ENCODE measurements at regions not wholly inside any gene's neighbourhood (a gene's known extent, or its start where the extent isn't known, plus 50 kb on each side); places are given as distances from the start of the nearest gene placed in this dataset.

DNA sequence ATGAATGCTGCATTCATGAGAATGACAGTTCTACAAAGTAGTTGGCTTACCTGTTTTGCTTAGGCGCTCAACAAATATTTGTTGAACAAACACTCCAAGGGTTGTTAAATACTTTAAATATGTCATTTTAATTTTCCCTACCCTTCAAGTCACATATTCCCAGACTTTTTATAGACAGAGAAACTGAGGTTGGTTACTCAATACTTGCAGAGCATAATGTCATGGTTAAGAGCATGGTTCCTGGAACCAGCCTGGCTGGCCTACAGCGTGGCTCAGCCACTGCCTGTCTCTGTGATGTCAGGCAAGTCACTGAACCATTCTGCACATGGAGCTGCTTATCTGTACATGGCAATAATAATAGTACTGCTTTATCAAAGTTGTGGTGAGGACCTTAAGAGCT, 120.0 kb upstream of the STK17B start:
- H3K79me1 ChIP-seq (ENCODE audit: insufficient read depth, low read depth, low read length, poor library complexity, severe bottlenecking) = no peaks in the 10 kb centered on the region
- H3K4me1 ChIP-seq (ENCODE audit: insufficient read depth, low read length) = no peaks in the 10 kb centered on the region
- no peak overlapping the region for H4K91ac ChIP-seq (ENCODE audit: insufficient read length, low read depth, low read length)
- Mint-ChIP-seq H3K27ac (no peak overlapping the region), H3K9me3 (no peaks in the 10 kb centered on the region), H3K27me3 (ENCODE audit: low read depth) (no peaks in the 10 kb centered on the region), H3K36me3 (ENCODE audit: insufficient read depth in 1 of 3, low read depth in 3 of 3) (no peaks in the 10 kb centered on the region; a peak in 1 of 7 replicates), H3K4me3 (no peak overlapping the region), H3K4me1 (no peaks in the 10 kb centered on the region)
- TF ChIP-seq, protein P1, sequence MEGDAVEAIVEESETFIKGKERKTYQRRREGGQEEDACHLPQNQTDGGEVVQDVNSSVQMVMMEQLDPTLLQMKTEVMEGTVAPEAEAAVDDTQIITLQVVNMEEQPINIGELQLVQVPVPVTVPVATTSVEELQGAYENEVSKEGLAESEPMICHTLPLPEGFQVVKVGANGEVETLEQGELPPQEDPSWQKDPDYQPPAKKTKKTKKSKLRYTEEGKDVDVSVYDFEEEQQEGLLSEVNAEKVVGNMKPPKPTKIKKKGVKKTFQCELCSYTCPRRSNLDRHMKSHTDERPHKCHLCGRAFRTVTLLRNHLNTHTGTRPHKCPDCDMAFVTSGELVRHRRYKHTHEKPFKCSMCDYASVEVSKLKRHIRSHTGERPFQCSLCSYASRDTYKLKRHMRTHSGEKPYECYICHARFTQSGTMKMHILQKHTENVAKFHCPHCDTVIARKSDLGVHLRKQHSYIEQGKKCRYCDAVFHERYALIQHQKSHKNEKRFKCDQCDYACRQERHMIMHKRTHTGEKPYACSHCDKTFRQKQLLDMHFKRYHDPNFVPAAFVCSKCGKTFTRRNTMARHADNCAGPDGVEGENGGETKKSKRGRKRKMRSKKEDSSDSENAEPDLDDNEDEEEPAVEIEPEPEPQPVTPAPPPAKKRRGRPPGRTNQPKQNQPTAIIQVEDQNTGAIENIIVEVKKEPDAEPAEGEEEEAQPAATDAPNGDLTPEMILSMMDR (conservative IDR thresholded peaks at IDR 0.05) = no peak
- H3K9ac ChIP-seq (ENCODE audit: extremely low read depth, insufficient read length, low read length) = no peak overlapping the region
- H4K8ac ChIP-seq (replicated peaks; ENCODE audit: insufficient read length, low read depth, low read length) = no peak overlapping the region
- no peak overlapping the region for H3K23ac ChIP-seq (ENCODE audit: insufficient read length, low read depth, low read length)
- no peak overlapping the region for H3K14ac ChIP-seq (ENCODE audit: insufficient read depth, low read length)
- H3K79me2 ChIP-seq (ENCODE audit: insufficient read depth, low read length) = no peaks in the 10 kb centered on the region
- no peak for DNase-seq
- no peaks in the 10 kb centered on the region for H3K27me3 ChIP-seq (ENCODE audit: insufficient read depth, low read length)
- no peak overlapping the region for H2BK15ac ChIP-seq (ENCODE audit: low read depth, low read length)
- H3K4me2 ChIP-seq (ENCODE audit: insufficient read depth, insufficient read length, low read length) = no peak overlapping the region
- no peak overlapping the region for H2AK5ac ChIP-seq (ENCODE audit: insufficient read length, low read length)
- no peaks in the 10 kb centered on the region for H3K23me2 ChIP-seq (ENCODE audit: insufficient read length, low read depth, low read length, poor library complexity, severe bottlenecking)
- no peak overlapping the region for H2AFZ ChIP-seq (ENCODE audit: low read length)
- no peak overlapping the region for H3K18ac ChIP-seq (ENCODE audit: insufficient read length, low read depth, low read length)
- WGBS (ENCODE audit: extremely low coverage, insufficient read length, low lambda C conversion rate) = no CpG with 5 or more reads among the region's 2 CpGs
- H3T11ph ChIP-seq (ENCODE audit: low read length) = no peak overlapping the region
- no peak overlapping the region for H2BK20ac ChIP-seq (ENCODE audit: low read depth, low read length, poor library complexity, severe bottlenecking)
- no peak overlapping the region for H2BK5ac ChIP-seq (ENCODE audit: insufficient read length, low read length)
- no peak overlapping the region for H3K27ac ChIP-seq (ENCODE audit: insufficient read length, low read depth, low read length)
- no peaks in the 10 kb centered on the region for H3K9me3 ChIP-seq (ENCODE audit: control insufficient read depth, low read depth, low read length)
- no peaks in the 10 kb centered on the region for H4K20me1 ChIP-seq (ENCODE audit: control insufficient read depth, insufficient read depth, insufficient read length)
- H3K56ac ChIP-seq (ENCODE audit: insufficient read length, low read depth, low read length) = no peak overlapping the region
- H4K5ac ChIP-seq (ENCODE audit: insufficient read length, low read depth, low read length) = no peak overlapping the region
- no peak overlapping the region for H2BK120ac ChIP-seq (ENCODE audit: low read depth, low read length, poor library complexity, severe bottlenecking)
- H2BK12ac ChIP-seq (ENCODE audit: insufficient read length, low read depth, low read length) = no peak overlapping the region
- H3K4ac ChIP-seq (ENCODE audit: low read depth, low read length) = no peak overlapping the region

Measured in H9 (cell line).